HepG2 (cell line): ENCODE measurements at regions not wholly inside any gene's neighbourhood (a gene's known extent, or its start where the extent isn't known, plus 50 kb on each side); places are given as distances from the start of the nearest gene placed in this dataset.

Experiments
- CAMTA2 ChIP-seq: sonication (generic); formaldehyde crosslinking; IDR thresholded peaks from 2 replicates; pipeline ENCODE4 v1.4.0; 2020; ENCODE audit warnings: mild to moderate bottlenecking, missing genetic modification reagents, borderline replicate concordance
- CBFB ChIP-seq: sonication (generic); formaldehyde crosslinking; IDR thresholded peaks from 2 replicates; pipeline ENCODE4 v1.4.0; 2020; ENCODE audit warnings: missing genetic modification reagents
- CEBPG ChIP-seq: IDR thresholded peaks from 2 replicates; pipeline ENCODE4 v1.6.1; 2016
- EED ChIP-seq: sonication (generic); formaldehyde crosslinking; IDR thresholded peaks from 2 replicates; pipeline ENCODE4 v1.5.0; 2020; ENCODE audit warnings: mild to moderate bottlenecking, missing genetic modification reagents
- FOXJ3 ChIP-seq: sonication (generic); formaldehyde crosslinking; IDR thresholded peaks from 2 replicates; pipeline ENCODE4 v1.4.0; 2020; ENCODE audit warnings: missing genetic modification reagents, mild to moderate bottlenecking, borderline replicate concordance
- HBP1 ChIP-seq: IDR thresholded peaks from 2 replicates; pipeline ENCODE4 v1.6.1; 2016; ENCODE audit warnings: low read depth, control low read depth
- HOMEZ ChIP-seq: IDR thresholded peaks from 2 replicates; pipeline ENCODE4 v1.6.1; 2016; ENCODE audit warnings: low read depth
- MTERF4 ChIP-seq: sonication (generic); formaldehyde crosslinking; IDR thresholded peaks from 2 replicates; pipeline ENCODE4 v1.8.0; 2023; ENCODE audit warnings: mild to moderate bottlenecking, missing genetic modification reagents
- NCOA5 ChIP-seq: sonication (generic); formaldehyde crosslinking; IDR thresholded peaks from 2 replicates; pipeline ENCODE4 v1.4.0; 2020; ENCODE audit warnings: missing genetic modification reagents
- RBM22 ChIP-seq: fragments of 200-400 bp; formaldehyde crosslinking; optimal IDR thresholded peaks from 2 replicates; pipeline ENCODE3; 2017; ENCODE audit warnings: mild to moderate bottlenecking, low read length, moderate library complexity
- SKI ChIP-seq: fragments of 450-650 bp; IDR thresholded peaks from one replicate; pipeline ENCODE4 v1.6.1; 2018; ENCODE audit warnings: mild to moderate bottlenecking; ENCODE audit not compliant: partially characterized antibody
- STAT5B ChIP-seq: sonication (generic); formaldehyde crosslinking; IDR thresholded peaks from 2 replicates; pipeline ENCODE4 v1.4.0; 2020; ENCODE audit warnings: missing genetic modification reagents
- ZBTB37 ChIP-seq: sonication (generic); formaldehyde crosslinking; IDR thresholded peaks from 2 replicates; pipeline ENCODE4 v1.4.0; 2020; ENCODE audit warnings: mild to moderate bottlenecking, missing genetic modification reagents
- ZBTB43 ChIP-seq: sonication (generic); formaldehyde crosslinking; conservative IDR thresholded peaks from 2 replicates; pipeline ENCODE4 v1.4.0; 2020; ENCODE audit warnings: missing genetic modification reagents
- ZFP36L1 ChIP-seq: sonication (generic); formaldehyde crosslinking; IDR thresholded peaks from 2 replicates; pipeline ENCODE4 v1.8.0; 2022; ENCODE audit warnings: mild to moderate bottlenecking, missing genetic modification reagents, moderate library complexity
- ZNF292 ChIP-seq: sonication (generic); formaldehyde crosslinking; IDR thresholded peaks from 2 replicates; pipeline ENCODE4 v1.8.1; 2022; ENCODE audit warnings: mild to moderate bottlenecking, low read depth, missing genetic modification reagents, borderline replicate concordance
- ZNF30 ChIP-seq: sonication (generic); formaldehyde crosslinking; IDR thresholded peaks from 2 replicates; pipeline ENCODE4 v1.5.0; 2020; ENCODE audit warnings: mild to moderate bottlenecking, missing genetic modification reagents
- ZNF333 ChIP-seq: sonication (generic); formaldehyde crosslinking; IDR thresholded peaks from 2 replicates; pipeline ENCODE4 v1.4.0; 2020; ENCODE audit warnings: mild to moderate bottlenecking, missing genetic modification reagents, borderline replicate concordance
- ZNF569 ChIP-seq: sonication (generic); formaldehyde crosslinking; IDR thresholded peaks from 2 replicates; pipeline ENCODE4 v1.5.0; 2020; ENCODE audit warnings: mild to moderate bottlenecking, missing genetic modification reagents, moderate library complexity, borderline replicate concordance
- ZNF766 ChIP-seq: sonication (generic); formaldehyde crosslinking; IDR thresholded peaks from 2 replicates; pipeline ENCODE4 v1.5.0; 2020; ENCODE audit warnings: missing genetic modification reagents, borderline replicate concordance
- ZNF781 ChIP-seq: sonication (generic); formaldehyde crosslinking; IDR thresholded peaks from 2 replicates; pipeline ENCODE4 v1.5.1; 2020; ENCODE audit warnings: borderline replicate concordance, mild to moderate bottlenecking, missing genetic modification reagents; ENCODE audit errors: not compliant biosample characterization
- TF ChIP-seq, protein P1 (sequence below): sonication (generic); formaldehyde crosslinking; IDR thresholded peaks from 2 replicates; pipeline ENCODE4 v1.5.0; 2020; ENCODE audit warnings: missing genetic modification reagents, mild to moderate bottlenecking, borderline replicate concordance

DNA sequence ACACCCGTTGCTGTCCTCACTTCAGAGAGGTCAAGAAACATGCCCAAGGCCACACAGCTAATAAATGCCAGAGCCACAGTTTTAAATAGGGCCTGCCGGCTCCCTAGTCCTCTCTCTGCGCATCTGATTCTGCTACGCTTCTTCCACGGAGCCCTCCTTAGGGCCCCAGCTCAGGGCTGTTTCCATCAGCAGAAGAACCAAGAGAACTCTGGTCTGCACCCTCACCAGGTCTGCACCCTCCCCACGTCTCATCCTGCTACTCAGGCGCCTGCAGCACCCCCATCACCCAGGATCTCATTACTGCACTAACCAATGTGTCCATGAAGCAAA lies 79.5 kb upstream of the NKD1 start (continued):
- TF ChIP-seq MTERF4 (CRISPR knock-in tag) (no peak), ZNF30 (no peak), FOXJ3 (no peak), CBFB (CRISPR knock-in tag) (no peak), ZNF781 (no peak), ZNF292 (CRISPR knock-in tag) (no peak), CEBPG (CRISPR knock-in tag) (no peak), ZNF333 (CRISPR knock-in tag) (0 out of 2 replicates have a peak, but pooled peaks have one; percentile 12), ZNF569 (no peak), CAMTA2 (CRISPR knock-in tag) (peak; percentile 58; the same call in 1 of the 2 replicates), NCOA5 (CRISPR knock-in tag) (no peak), SKI (no peak), ZFP36L1 (CRISPR knock-in tag) (no peak), HBP1 (no peak), HOMEZ (CRISPR knock-in tag) (no peak), RBM22 (no peak), ZBTB37 (CRISPR knock-in tag) (no peak), ZBTB43 (CRISPR knock-in tag) (no peak), ZNF766 (CRISPR knock-in tag) (no peak), STAT5B (no peak), EED (CRISPR knock-in tag) (no peak)
- TF ChIP-seq, protein P1, sequence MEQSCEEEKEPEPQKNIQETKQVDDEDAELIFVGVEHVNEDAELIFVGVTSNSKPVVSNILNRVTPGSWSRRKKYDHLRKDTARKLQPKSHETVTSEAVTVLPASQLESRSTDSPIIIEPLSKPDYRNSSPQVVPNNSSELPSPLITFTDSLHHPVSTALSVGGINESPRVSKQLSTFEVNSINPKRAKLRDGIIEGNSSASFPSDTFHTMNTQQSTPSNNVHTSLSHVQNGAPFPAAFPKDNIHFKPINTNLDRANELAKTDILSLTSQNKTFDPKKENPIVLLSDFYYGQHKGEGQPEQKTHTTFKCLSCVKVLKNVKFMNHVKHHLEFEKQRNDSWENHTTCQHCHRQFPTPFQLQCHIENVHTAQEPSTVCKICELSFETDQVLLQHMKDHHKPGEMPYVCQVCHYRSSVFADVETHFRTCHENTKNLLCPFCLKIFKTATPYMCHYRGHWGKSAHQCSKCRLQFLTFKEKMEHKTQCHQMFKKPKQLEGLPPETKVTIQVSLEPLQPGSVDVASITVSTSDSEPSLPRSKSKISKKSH (CRISPR knock-in tag) = 0 out of 2 replicates have a peak, but pooled peaks have one; percentile 4
